SK-N-SH treated with all-trans-retinoic acid at 6 μM for 48 hours (cell line): ENCODE measurements at regions not wholly inside any gene's neighbourhood (a gene's known extent, or its start where the extent isn't known, plus 50 kb on each side); places are given as distances from the start of the nearest gene placed in this dataset.

Experiments used
- ARNTL ChIP-seq: fragments of 450-650 bp; formaldehyde crosslinking; IDR thresholded peaks from 2 replicates; pipeline ENCODE4 v1.5.0; 2020; ENCODE audit warnings: low read depth, mild to moderate bottlenecking, moderate library complexity, borderline replicate concordance
- CREB5 ChIP-seq: fragments of 250-450 bp; sonication (Bioruptor Pico); IDR thresholded peaks from 2 replicates; pipeline ENCODE4 v1.5.1; 2020; ENCODE audit warnings: low read depth, mild to moderate bottlenecking, moderate library complexity
- GLIS3 ChIP-seq: fragments of 250-450 bp; sonication (Bioruptor Pico); IDR thresholded peaks from 2 replicates; pipeline ENCODE4 v1.5.0; 2020; ENCODE audit warnings: mild to moderate bottlenecking, moderate library complexity
- ISL1 ChIP-seq: fragments of 250-450 bp; sonication (Bioruptor Pico); IDR thresholded peaks from 2 replicates; pipeline ENCODE4 v2.1.2; 2022; ENCODE audit warnings: mild to moderate bottlenecking, moderate library complexity
- OSR1 ChIP-seq: fragments of 250-450 bp; sonication (Bioruptor Pico); IDR thresholded peaks from 2 replicates; pipeline ENCODE4 v1.8.0; 2022; ENCODE audit warnings: moderate library complexity, mild to moderate bottlenecking, inconsistent platforms
- POU6F1 ChIP-seq: fragments of 250-450 bp; sonication (Bioruptor Pico); IDR thresholded peaks from 2 replicates; pipeline ENCODE4 v1.8.0; 2021; ENCODE audit warnings: low read depth, mild to moderate bottlenecking, moderate library complexity, borderline replicate concordance
- SNAI2 ChIP-seq: fragments of 250-450 bp; sonication (Bioruptor Pico); IDR thresholded peaks from 2 replicates; pipeline ENCODE4 v1.5.0; 2020; ENCODE audit warnings: mild to moderate bottlenecking, moderate library complexity
- TSHZ2 ChIP-seq: fragments of 250-450 bp; sonication (Bioruptor Pico); IDR thresholded peaks from 2 replicates; pipeline ENCODE4 v1.5.0; 2020; ENCODE audit warnings: mild to moderate bottlenecking, moderate library complexity

- TF ChIP-seq ISL1 (no peak), OSR1 (CRISPR knock-in tag) (no peak), SNAI2 (CRISPR knock-in tag) (no peak), CREB5 (no peak; the same call in 1 of the 2 replicates), GLIS3 (no peak), POU6F1 (CRISPR knock-in tag) (no peak), TSHZ2 (CRISPR knock-in tag) (no peak), ARNTL (CRISPR knock-in tag) (no peak)
Observed at GRCh38 chr3:42025370-42026138, 63.7 kb upstream of the ULK4 start.
